Upper lobe of left lung (tissue), 4 donors: ENCODE measurements at regions not wholly inside any gene's neighbourhood (a gene's known extent, or its start where the extent isn't known, plus 50 kb on each side); places are given as distances from the start of the nearest gene placed in this dataset.

Experiments
- EP300 ChIP-seq, 4 donors: sonication (generic); formaldehyde crosslinking; IDR thresholded peaks; one replicate each; pipeline ENCODE4 v1.5.1; 2017; ENCODE audit warnings: antibody characterized with exemption in 4 of 4, control low read depth in 2 of 4
- POLR2A ChIP-seq, 4 donors: fragments of 450-650 bp; IDR thresholded peaks; one replicate each; pipeline ENCODE4 v1.5.1; 2016 to 2017; ENCODE audit warnings: antibody characterized with exemption in 4 of 4, mild to moderate bottlenecking in 2 of 4
- POLR2AphosphoS5 ChIP-seq, 2 donors: sonication (generic); formaldehyde crosslinking; IDR thresholded peaks; one replicate each; pipeline ENCODE4 v1.5.1; 2017; ENCODE audit warnings: antibody characterized with exemption in 2 of 2
- TF ChIP-seq, protein P1 (sequence below), 6 experiments: fragments of 450-650 bp in 4 of 6; fragments of 200-600 bp in 2 of 6; sonication (generic) in 2 of 6; IDR thresholded peaks; one replicate each; pipeline ENCODE4 v1.5.1; 2016 to 2019; ENCODE audit warnings: antibody characterized with exemption in 6 of 6

DNA sequence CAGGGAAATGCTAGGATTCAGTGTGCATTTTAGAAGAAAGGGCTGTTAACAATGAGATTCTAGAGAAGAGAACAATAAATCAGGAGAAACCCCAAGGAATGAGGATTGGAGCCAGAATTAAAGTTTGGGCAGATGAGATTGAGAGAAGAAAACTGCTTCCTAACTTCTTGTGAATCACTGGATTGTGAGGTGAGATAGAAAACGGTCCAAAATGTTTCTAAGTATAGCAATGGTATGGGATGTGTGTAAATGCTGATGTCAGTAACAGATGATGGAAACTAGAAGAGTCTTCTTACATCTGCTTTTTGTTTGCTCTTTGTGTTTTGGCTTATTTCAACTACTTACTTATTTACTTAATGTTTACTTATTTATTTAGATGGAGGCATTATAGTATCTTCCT, 123.0 kb downstream of the KCNJ2 start:
- TF ChIP-seq, protein P1, sequence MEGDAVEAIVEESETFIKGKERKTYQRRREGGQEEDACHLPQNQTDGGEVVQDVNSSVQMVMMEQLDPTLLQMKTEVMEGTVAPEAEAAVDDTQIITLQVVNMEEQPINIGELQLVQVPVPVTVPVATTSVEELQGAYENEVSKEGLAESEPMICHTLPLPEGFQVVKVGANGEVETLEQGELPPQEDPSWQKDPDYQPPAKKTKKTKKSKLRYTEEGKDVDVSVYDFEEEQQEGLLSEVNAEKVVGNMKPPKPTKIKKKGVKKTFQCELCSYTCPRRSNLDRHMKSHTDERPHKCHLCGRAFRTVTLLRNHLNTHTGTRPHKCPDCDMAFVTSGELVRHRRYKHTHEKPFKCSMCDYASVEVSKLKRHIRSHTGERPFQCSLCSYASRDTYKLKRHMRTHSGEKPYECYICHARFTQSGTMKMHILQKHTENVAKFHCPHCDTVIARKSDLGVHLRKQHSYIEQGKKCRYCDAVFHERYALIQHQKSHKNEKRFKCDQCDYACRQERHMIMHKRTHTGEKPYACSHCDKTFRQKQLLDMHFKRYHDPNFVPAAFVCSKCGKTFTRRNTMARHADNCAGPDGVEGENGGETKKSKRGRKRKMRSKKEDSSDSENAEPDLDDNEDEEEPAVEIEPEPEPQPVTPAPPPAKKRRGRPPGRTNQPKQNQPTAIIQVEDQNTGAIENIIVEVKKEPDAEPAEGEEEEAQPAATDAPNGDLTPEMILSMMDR (IDR thresholded peaks at IDR 0.05): no peak
- TF ChIP-seq POLR2A (IDR thresholded peaks at IDR 0.05) (no peak), EP300 (IDR thresholded peaks at IDR 0.05) (no peak), POLR2AphosphoS5 (IDR thresholded peaks at IDR 0.05) (no peak)
